Suprapubic skin (tissue), 4 donors: ENCODE measurements at regions not wholly inside any gene's neighbourhood (a gene's known extent, or its start where the extent isn't known, plus 50 kb on each side); places are given as distances from the start of the nearest gene placed in this dataset.

ENCODE experiments used
- DNase-seq, 2 donors: peaks; one replicate each; pipeline ENCODE4 v3.0.0-alpha.2; 2019; ENCODE audit warnings: low spot score in 2 of 2
- H3K27ac ChIP-seq: fragments of 200-600 bp; sonication (generic); one replicate; pipeline ENCODE4 v1.5.1; 2019
- H3K27me3 ChIP-seq: fragments of 200-600 bp; sonication (generic); one replicate; pipeline ENCODE4 v1.5.1; 2019
- H3K36me3 ChIP-seq: fragments of 200-600 bp; sonication (generic); one replicate; pipeline ENCODE4 v1.5.1; 2019
- H3K4me1 ChIP-seq: fragments of 200-600 bp; sonication (generic); one replicate; pipeline ENCODE4 v1.5.1; 2019
- H3K4me3 ChIP-seq: fragments of 200-600 bp; sonication (generic); one replicate; pipeline ENCODE4 v1.5.1; 2019; ENCODE audit warnings: mild to moderate bottlenecking
- H3K9me3 ChIP-seq: fragments of 200-600 bp; sonication (generic); one replicate; pipeline ENCODE4 v1.5.1; 2019
- EP300 ChIP-seq: sonication (generic); formaldehyde crosslinking; IDR thresholded peaks from one replicate; pipeline ENCODE4 v1.6.1; 2017; ENCODE audit warnings: antibody characterized with exemption
- POLR2A ChIP-seq, 2 donors: fragments of 450-650 bp; IDR thresholded peaks; one replicate each; pipeline ENCODE4 v1.6.1; 2017; ENCODE audit warnings: antibody characterized with exemption in 2 of 2, mild to moderate bottlenecking in 2 of 2, moderate library complexity in 2 of 2
- POLR2AphosphoS5 ChIP-seq, 3 donors: sonication (generic); formaldehyde crosslinking; IDR thresholded peaks; one replicate each; pipeline ENCODE4 v1.6.1; 2017; ENCODE audit warnings: antibody characterized with exemption in 3 of 3
- WGBS: methylation state at CpG from one replicate; pipeline ENCODE4 v1.1.5; 2018; 5-methylcytosine and 5-hydroxymethylcytosine counted together
- TF ChIP-seq, protein P1 (sequence below), 2 donors: fragments of 200-600 bp in 1 of 2; fragments of 450-650 bp in 1 of 2; sonication (generic) in 1 of 2; IDR thresholded peaks; one replicate each; pipeline ENCODE4 v1.5.1; 2016 to 2019; ENCODE audit warnings: antibody characterized with exemption in 2 of 2, mild to moderate bottlenecking in 1 of 2, moderate library complexity in 1 of 2

DNA sequence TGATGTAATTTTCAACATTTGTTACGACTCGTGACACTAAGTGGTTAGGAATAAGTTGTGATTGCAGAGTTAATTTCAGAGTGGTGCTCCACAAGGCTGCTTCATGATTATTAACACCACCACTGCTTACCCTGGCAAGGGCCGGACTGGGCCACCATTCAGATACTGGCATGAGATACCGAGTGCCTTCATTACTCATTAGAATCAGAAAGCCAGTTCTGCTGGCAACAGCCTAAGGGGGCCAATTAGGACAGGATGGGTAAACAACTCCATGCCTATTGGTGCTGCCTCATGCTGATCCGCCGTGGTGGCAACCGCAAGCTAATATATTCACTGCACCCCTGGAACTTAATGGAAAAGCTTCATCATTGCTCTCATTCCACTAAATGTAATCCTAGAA is 575.1 kb downstream of the EFNB2 start:
- Histone ChIP-seq H3K4me3 (no peak overlapping the region), H3K4me1 (no peaks in the 10 kb centered on the region), H3K9me3 (no peaks in the 10 kb centered on the region), H3K27me3 (no peaks in the 10 kb centered on the region), H3K36me3 (no peaks in the 10 kb centered on the region), H3K27ac (no peak overlapping the region)
- TF ChIP-seq EP300 (no peak), POLR2AphosphoS5 (IDR thresholded peaks at IDR 0.05) (no peak)
- WGBS: 86% methylated on average over 7 of the region's 7 CpGs
- DNase-seq: no peak

DNA sequence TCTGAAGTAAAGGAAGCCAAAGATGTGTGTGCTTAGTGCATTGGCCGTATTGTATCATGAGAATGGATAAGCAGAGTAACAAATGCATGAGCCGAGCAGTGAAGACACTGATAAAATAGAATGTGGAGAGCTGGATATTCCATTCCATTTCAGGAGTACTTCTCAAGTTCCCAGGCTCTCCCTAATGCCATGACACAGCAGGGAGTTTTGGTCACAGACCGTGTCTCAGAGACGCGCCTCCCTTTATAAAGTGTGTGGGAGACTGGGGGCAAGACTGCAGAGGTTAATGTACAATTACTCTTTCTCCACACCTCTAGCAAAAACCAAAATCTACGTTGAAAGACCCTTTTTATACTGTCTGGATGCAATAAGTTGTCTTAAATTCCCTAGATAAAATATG is 575.6 kb downstream of the EFNB2 start:
- TF ChIP-seq POLR2AphosphoS5 (IDR thresholded peaks at IDR 0.05): no peak
- no peak for TF ChIP-seq EP300
- no peak for TF ChIP-seq POLR2A (IDR thresholded peaks at IDR 0.05)
- TF ChIP-seq, protein P1, sequence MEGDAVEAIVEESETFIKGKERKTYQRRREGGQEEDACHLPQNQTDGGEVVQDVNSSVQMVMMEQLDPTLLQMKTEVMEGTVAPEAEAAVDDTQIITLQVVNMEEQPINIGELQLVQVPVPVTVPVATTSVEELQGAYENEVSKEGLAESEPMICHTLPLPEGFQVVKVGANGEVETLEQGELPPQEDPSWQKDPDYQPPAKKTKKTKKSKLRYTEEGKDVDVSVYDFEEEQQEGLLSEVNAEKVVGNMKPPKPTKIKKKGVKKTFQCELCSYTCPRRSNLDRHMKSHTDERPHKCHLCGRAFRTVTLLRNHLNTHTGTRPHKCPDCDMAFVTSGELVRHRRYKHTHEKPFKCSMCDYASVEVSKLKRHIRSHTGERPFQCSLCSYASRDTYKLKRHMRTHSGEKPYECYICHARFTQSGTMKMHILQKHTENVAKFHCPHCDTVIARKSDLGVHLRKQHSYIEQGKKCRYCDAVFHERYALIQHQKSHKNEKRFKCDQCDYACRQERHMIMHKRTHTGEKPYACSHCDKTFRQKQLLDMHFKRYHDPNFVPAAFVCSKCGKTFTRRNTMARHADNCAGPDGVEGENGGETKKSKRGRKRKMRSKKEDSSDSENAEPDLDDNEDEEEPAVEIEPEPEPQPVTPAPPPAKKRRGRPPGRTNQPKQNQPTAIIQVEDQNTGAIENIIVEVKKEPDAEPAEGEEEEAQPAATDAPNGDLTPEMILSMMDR (IDR thresholded peaks at IDR 0.05): no peak
- WGBS: 94% methylated on average over 6 of the region's 6 CpGs
- H3K27ac ChIP-seq: no peak overlapping the region
- no peaks in the 10 kb centered on the region for H3K36me3 ChIP-seq
- H3K4me3 ChIP-seq: no peak overlapping the region
- DNase-seq: no peak
- H3K27me3 ChIP-seq: no peaks in the 10 kb centered on the region
- H3K9me3 ChIP-seq: no peaks in the 10 kb centered on the region
- no peaks in the 10 kb centered on the region for H3K4me1 ChIP-seq

DNA sequence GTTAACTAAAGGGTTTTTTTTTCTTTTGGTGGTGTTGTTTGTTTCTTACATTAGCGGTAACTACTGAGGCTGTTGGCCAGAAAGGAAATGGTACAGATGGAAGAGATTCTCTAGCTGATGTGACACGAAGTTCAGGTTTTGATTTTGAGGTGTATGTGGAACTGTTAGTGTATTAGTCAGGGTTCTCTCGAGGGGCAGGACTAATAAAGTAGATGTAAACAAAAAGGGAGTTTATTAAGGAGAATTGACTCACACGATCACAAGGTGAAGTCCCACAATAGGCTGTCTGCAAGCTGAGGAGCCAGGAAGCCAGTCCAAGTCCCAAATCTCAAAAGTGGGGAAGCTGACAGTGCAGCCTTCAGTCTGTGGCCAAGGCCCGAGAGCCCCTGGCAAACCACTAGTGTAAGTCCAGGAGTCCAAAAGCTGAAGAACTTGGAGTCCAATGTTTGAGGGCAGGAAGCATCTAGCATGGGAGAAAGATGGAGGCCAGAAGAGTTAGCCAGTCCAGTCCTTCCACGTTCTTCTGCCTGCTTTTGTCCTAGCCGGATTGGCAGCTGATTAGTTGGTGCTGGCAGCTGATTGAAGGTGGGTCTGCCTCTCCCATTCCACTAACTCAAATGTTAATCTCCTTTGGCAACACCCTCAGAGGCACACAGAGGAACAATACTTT is 577.6 kb downstream of the EFNB2 start:
- H3K27ac ChIP-seq: no peak overlapping the region
- DNase-seq: no peak
- no peaks in the 10 kb centered on the region for H3K36me3 ChIP-seq
- TF ChIP-seq, protein P1 (IDR thresholded peaks at IDR 0.05): no peak
- TF ChIP-seq EP300 (no peak), POLR2AphosphoS5 (IDR thresholded peaks at IDR 0.05) (no peak)
- no peaks in the 10 kb centered on the region for H3K9me3 ChIP-seq
- WGBS: 64% methylated on average over 7 of the region's 7 CpGs
- H3K27me3 ChIP-seq: no peaks in the 10 kb centered on the region
- H3K4me1 ChIP-seq: no peaks in the 10 kb centered on the region
- no peak overlapping the region for H3K4me3 ChIP-seq

DNA sequence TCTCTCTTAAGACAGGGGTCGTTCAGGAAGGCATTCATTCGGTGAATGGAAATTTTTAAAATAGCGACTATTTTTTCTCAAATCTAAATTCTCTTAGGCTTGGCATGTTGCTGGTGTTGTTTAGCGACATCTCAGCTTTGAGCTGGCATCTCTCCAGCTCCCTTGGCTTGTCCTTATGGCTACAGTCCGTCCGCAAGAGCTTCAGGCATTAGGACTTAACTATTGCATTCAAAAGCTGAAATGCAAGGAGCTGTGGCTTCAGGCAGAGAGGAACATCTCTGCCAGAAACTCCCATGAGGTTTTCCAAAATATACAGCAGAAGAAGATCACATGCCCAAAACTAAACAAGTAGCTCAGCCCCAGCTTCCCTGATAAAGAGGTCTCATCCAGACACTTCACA is 578.5 kb downstream of the EFNB2 start:
- DNase-seq: no peak
- Histone ChIP-seq H3K27me3 (no peaks in the 10 kb centered on the region), H3K36me3 (no peaks in the 10 kb centered on the region), H3K4me1 (no peaks in the 10 kb centered on the region), H3K27ac (no peak overlapping the region), H3K9me3 (no peaks in the 10 kb centered on the region), H3K4me3 (no peak overlapping the region)
- TF ChIP-seq, protein P1 (IDR thresholded peaks at IDR 0.05): no peak
- no peak for TF ChIP-seq POLR2AphosphoS5 (IDR thresholded peaks at IDR 0.05)
- TF ChIP-seq POLR2A (IDR thresholded peaks at IDR 0.05): no peak
- no peak for TF ChIP-seq EP300
- 77% methylated on average over 6 of the region's 6 CpGs for WGBS

DNA sequence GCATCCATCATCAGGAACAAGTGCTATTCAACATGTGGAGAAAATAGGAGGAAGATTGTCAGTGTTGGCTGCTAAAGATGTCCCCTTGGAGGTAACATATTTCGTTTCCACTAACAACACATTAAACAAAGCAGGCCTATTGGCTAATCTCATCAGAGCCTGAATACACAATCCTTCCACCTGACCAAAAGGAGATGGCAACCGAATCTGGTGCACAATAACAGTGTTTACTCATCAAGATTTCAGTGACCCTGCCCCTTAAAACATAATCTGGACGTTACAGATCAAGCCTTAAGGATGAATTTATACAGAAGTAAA is 582.5 kb downstream of the EFNB2 start:
- 76% methylated on average over 3 of the region's 3 CpGs for WGBS
- Histone ChIP-seq H3K4me3 (no peak overlapping the region), H3K27ac (no peak overlapping the region), H3K27me3 (no peaks in the 10 kb centered on the region), H3K36me3 (no peaks in the 10 kb centered on the region), H3K9me3 (no peaks in the 10 kb centered on the region), H3K4me1 (no peaks in the 10 kb centered on the region)
- DNase-seq: no peak
- TF ChIP-seq POLR2AphosphoS5 (IDR thresholded peaks at IDR 0.05): no peak
- TF ChIP-seq EP300: no peak
- TF ChIP-seq POLR2A (IDR thresholded peaks at IDR 0.05): no peak
- TF ChIP-seq, protein P1 (IDR thresholded peaks at IDR 0.05): no peak
